ENCODE measurements at regions not wholly inside any gene's neighbourhood (a gene's known extent, or its start where the extent isn't known, plus 50 kb on each side); places are given as distances from the start of the nearest gene placed in this dataset.

DNA sequence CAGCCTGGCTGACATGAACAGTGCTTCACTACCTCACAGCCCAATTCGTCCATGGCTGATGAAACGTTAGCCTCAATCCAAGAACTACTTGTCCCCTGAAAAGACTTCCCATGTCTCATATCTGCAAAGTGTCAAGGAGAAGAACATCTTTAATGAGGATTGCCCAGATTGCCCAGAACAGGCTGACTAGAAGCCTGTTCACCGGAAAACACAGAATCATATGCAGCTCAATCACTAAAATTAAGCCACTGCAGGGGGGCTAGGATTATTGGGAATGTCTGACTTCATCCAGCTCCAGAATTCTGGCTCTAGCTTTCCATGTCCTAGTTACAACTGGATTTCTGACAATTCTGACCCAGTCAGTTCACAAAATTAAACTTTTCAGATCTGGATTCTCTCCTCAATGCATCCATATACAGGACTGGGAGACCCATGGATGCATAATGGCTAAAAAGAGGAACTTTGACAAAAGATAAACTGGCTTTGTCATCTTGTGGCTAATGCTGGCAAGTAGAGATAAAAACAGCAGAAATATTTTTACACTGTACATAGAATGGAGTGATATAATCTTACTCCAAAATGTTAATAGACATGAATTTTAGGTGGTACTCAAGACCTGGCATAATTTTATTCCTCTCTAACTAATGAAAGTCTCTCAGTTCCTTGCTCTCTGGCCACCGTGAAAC lies 467.0 kb upstream of the POT1 start (continued):
- TF ChIP-seq, protein P1, sequence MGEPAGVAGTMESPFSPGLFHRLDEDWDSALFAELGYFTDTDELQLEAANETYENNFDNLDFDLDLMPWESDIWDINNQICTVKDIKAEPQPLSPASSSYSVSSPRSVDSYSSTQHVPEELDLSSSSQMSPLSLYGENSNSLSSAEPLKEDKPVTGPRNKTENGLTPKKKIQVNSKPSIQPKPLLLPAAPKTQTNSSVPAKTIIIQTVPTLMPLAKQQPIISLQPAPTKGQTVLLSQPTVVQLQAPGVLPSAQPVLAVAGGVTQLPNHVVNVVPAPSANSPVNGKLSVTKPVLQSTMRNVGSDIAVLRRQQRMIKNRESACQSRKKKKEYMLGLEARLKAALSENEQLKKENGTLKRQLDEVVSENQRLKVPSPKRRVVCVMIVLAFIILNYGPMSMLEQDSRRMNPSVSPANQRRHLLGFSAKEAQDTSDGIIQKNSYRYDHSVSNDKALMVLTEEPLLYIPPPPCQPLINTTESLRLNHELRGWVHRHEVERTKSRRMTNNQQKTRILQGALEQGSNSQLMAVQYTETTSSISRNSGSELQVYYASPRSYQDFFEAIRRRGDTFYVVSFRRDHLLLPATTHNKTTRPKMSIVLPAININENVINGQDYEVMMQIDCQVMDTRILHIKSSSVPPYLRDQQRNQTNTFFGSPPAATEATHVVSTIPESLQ (CRISPR knock-in tag; IDR thresholded peaks at IDR 0.05), result no peak
- peak; percentile 56 for TF ChIP-seq MTA2 (IDR thresholded peaks at IDR 0.05; ENCODE audit: low read depth)
- TF ChIP-seq KLF10 (CRISPR knock-in tag; IDR thresholded peaks at IDR 0.05), result no peak
- no peak for TF ChIP-seq FOXA3 (CRISPR knock-in tag; conservative IDR thresholded peaks at IDR 0.05 in 1 of 2, IDR thresholded peaks at IDR 0.05 in 1 of 2)
- TF ChIP-seq SMARCE1 (IDR thresholded peaks at IDR 0.05), result peak; percentile 93
- TF ChIP-seq, protein P2, sequence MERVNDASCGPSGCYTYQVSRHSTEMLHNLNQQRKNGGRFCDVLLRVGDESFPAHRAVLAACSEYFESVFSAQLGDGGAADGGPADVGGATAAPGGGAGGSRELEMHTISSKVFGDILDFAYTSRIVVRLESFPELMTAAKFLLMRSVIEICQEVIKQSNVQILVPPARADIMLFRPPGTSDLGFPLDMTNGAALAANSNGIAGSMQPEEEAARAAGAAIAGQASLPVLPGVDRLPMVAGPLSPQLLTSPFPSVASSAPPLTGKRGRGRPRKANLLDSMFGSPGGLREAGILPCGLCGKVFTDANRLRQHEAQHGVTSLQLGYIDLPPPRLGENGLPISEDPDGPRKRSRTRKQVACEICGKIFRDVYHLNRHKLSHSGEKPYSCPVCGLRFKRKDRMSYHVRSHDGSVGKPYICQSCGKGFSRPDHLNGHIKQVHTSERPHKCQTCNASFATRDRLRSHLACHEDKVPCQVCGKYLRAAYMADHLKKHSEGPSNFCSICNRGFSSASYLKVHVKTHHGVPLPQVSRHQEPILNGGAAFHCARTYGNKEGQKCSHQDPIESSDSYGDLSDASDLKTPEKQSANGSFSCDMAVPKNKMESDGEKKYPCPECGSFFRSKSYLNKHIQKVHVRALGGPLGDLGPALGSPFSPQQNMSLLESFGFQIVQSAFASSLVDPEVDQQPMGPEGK (CRISPR knock-in tag; IDR thresholded peaks at IDR 0.05; ENCODE audit: borderline replicate concordance), result no peak
- TF ChIP-seq, protein P3, sequence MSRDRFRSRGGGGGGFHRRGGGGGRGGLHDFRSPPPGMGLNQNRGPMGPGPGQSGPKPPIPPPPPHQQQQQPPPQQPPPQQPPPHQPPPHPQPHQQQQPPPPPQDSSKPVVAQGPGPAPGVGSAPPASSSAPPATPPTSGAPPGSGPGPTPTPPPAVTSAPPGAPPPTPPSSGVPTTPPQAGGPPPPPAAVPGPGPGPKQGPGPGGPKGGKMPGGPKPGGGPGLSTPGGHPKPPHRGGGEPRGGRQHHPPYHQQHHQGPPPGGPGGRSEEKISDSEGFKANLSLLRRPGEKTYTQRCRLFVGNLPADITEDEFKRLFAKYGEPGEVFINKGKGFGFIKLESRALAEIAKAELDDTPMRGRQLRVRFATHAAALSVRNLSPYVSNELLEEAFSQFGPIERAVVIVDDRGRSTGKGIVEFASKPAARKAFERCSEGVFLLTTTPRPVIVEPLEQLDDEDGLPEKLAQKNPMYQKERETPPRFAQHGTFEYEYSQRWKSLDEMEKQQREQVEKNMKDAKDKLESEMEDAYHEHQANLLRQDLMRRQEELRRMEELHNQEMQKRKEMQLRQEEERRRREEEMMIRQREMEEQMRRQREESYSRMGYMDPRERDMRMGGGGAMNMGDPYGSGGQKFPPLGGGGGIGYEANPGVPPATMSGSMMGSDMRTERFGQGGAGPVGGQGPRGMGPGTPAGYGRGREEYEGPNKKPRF (IDR thresholded peaks at IDR 0.05; ENCODE audit: low read depth, low read length), result no peak
- peak; percentile 85 for TF ChIP-seq FOSL1 (tag; conservative IDR thresholded peaks at IDR 0.05)
- TF ChIP-seq SMARCA4 (IDR thresholded peaks at IDR 0.05), result peak; percentile 89
- TF ChIP-seq LCOR (CRISPR knock-in tag; IDR thresholded peaks at IDR 0.05), result no peak; the same call in 1 of the 2 replicates
- TF ChIP-seq HOXB6 (CRISPR knock-in tag; IDR thresholded peaks at IDR 0.05; ENCODE audit: borderline replicate concordance), result no peak
- no peak for TF ChIP-seq ZNF584 (CRISPR knock-in tag; IDR thresholded peaks at IDR 0.05; ENCODE audit: low read depth)
- peak; percentile 59; the same call in 1 of the 2 replicates for TF ChIP-seq HMG20A (CRISPR knock-in tag; conservative IDR thresholded peaks at IDR 0.05)
- TF ChIP-seq RB1 (IDR thresholded peaks at IDR 0.05; ENCODE audit: low read depth), result no peak
- no peak for TF ChIP-seq FOXK2 (conservative IDR thresholded peaks at IDR 0.05 in 1 of 2, IDR thresholded peaks at IDR 0.05 in 1 of 2; ENCODE audit: low read depth in 2 of 2)
- peak; percentile 85; the same call in 1 of the 2 replicates for TF ChIP-seq SMAD3 (CRISPR knock-in tag; conservative IDR thresholded peaks at IDR 0.05)
- TF ChIP-seq, protein P4, sequence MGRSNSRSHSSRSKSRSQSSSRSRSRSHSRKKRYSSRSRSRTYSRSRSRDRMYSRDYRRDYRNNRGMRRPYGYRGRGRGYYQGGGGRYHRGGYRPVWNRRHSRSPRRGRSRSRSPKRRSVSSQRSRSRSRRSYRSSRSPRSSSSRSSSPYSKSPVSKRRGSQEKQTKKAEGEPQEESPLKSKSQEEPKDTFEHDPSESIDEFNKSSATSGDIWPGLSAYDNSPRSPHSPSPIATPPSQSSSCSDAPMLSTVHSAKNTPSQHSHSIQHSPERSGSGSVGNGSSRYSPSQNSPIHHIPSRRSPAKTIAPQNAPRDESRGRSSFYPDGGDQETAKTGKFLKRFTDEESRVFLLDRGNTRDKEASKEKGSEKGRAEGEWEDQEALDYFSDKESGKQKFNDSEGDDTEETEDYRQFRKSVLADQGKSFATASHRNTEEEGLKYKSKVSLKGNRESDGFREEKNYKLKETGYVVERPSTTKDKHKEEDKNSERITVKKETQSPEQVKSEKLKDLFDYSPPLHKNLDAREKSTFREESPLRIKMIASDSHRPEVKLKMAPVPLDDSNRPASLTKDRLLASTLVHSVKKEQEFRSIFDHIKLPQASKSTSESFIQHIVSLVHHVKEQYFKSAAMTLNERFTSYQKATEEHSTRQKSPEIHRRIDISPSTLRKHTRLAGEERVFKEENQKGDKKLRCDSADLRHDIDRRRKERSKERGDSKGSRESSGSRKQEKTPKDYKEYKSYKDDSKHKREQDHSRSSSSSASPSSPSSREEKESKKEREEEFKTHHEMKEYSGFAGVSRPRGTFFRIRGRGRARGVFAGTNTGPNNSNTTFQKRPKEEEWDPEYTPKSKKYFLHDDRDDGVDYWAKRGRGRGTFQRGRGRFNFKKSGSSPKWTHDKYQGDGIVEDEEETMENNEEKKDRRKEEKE (IDR thresholded peaks at IDR 0.05; ENCODE audit: borderline replicate concordance in 1 of 2, control insufficient read depth in 1 of 2, low read depth in 2 of 2, low read length in 1 of 2), result no peak
